ENCODE measurements at regions not wholly inside any gene's neighbourhood (a gene's known extent, or its start where the extent isn't known, plus 50 kb on each side); places are given as distances from the start of the nearest gene placed in this dataset.
"Not testable (repeated sequence)": the region's sequence is repeated elsewhere in the genome, so short reads cannot be mapped to it uniquely, and the experiment has no call there.

DNA sequence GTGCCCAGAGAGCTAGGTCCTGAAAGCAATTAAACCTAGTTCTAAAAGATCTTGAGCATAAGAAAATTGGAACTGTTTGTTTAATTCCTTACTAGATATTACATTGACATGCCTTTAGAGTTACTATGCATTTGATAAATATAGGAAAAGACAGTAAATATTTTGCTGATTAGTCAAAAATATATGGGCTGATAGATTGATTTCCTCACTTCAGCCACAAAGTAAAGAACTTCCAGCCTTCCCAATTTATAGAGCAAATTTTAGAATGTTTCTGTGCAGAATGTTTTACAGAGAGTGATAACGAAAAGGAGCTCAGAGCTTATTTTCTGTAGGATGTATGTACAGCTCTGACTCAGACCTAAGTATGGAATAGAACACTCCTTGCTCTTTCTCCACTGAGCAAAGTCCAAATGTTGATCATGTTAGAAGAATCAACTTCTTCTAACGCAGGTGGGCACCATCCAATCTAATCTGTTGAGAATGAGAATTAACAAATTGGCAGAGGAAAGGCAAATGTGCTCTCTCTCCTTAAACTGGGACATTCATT, 72.9 kb upstream of the PAM start:
- Mint-ChIP-seq H3K27me3 (no peaks in the 10 kb centered on the region), H3K27ac (no peak overlapping the region), H3K4me1 (ENCODE audit: unreplicated experiment) (no peaks in the 10 kb centered on the region), H3K4me3 (no peak overlapping the region), H3K36me3 (no peaks in the 10 kb centered on the region), H3K9me3 (no peaks in the 10 kb centered on the region)
- TF ChIP-seq, protein P1, sequence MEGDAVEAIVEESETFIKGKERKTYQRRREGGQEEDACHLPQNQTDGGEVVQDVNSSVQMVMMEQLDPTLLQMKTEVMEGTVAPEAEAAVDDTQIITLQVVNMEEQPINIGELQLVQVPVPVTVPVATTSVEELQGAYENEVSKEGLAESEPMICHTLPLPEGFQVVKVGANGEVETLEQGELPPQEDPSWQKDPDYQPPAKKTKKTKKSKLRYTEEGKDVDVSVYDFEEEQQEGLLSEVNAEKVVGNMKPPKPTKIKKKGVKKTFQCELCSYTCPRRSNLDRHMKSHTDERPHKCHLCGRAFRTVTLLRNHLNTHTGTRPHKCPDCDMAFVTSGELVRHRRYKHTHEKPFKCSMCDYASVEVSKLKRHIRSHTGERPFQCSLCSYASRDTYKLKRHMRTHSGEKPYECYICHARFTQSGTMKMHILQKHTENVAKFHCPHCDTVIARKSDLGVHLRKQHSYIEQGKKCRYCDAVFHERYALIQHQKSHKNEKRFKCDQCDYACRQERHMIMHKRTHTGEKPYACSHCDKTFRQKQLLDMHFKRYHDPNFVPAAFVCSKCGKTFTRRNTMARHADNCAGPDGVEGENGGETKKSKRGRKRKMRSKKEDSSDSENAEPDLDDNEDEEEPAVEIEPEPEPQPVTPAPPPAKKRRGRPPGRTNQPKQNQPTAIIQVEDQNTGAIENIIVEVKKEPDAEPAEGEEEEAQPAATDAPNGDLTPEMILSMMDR (conservative IDR thresholded peaks at IDR 0.05) = no peak
- no peak for DNase-seq (ENCODE audit: extremely low spot score, unreplicated experiment)

DNA sequence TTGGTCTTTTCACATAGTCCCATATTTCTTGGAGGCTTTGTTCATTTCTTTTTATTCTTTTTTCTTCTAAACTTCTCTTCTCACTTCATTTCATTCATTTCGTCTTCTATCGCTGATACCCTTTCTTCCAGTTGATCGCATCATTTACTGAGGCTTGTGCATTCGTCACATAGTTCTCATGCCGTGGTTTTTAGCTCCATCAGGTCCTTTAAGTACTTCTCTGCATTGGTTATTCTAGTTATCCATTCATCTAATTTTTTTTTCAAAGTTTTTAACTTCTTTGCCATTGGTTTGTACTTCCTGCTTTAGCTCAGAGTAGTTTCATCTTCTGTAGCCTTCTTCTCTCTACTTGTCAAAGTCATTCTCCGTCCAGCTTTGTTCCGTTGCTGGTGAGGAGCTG, 67.0 kb upstream of the PAM start:
- H3K4me3 Mint-ChIP-seq; H3K4me1 Mint-ChIP-seq (ENCODE audit: unreplicated experiment); H3K9me3 Mint-ChIP-seq; DNase-seq (ENCODE audit: extremely low spot score, unreplicated experiment); H3K27me3 Mint-ChIP-seq; H3K27ac Mint-ChIP-seq; H3K36me3 Mint-ChIP-seq: not testable (repeated sequence)

DNA sequence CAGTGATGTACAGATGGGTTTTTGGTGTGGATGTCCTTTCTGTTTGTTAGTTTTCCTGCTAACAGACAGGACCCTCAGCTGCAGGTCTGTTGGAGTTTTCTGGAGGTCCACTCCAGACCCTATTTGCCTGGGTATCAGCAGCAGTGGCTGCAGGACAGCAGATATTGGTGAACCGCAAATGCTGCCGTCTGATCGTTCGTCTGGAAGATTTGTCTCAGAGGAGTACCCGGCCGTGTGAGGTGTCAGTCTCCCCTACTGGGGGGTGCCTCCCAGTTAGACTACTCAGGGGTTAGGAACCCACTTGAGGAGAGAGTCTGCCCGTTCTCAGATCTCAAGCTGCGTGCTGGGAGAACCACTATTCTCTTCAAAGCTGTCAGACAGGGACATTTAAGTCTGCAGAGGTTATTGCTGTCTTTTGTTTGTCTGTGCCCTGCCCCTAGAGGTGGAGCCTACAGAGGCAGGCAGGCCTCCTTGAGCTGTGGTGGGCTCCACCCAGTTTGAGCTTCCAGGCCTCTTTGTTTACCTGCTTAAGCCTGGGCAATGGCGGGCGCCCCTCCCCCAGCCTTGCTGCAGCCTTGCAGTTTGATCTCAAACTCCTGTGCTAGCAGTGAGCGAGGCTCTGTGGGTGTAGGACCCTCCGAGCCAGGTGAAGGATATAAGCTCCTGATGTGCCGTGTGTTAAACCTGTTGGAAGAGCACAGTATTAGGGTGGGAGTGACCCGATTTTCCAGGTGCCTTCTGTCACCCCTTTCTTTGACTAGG, 66.3 kb upstream of the PAM start:
- not testable (repeated sequence) for H3K4me3 Mint-ChIP-seq; H3K27ac Mint-ChIP-seq; H3K4me1 Mint-ChIP-seq (ENCODE audit: unreplicated experiment); H3K36me3 Mint-ChIP-seq; H3K27me3 Mint-ChIP-seq; H3K9me3 Mint-ChIP-seq; DNase-seq (ENCODE audit: extremely low spot score, unreplicated experiment)

DNA sequence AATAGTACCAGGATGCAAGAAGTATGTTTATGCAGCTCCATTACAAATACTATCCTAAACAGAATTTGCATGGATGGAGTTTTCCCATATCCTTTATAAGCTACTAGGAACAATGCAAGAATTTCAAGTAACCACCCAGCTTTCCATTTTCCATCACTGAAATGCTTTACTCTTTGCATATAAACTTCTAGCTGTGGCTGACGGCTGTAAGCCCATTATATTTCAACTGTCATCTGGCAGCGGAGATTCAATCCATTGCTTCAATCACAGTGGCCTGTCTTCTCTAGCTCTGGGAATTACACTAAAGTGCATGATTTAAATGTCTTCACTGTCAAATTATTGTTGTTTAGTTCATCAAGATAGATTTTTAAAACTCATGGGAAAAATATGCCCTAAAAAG, 64.2 kb upstream of the PAM start:
- Mint-ChIP-seq H3K27me3 (peaks cover 10% of the 10 kb centered on the region), H3K9me3 (peaks cover 6% of the 10 kb centered on the region), H3K27ac (no peak overlapping the region), H3K4me3 (no peak overlapping the region), H3K36me3 (no peaks in the 10 kb centered on the region), H3K4me1 (ENCODE audit: unreplicated experiment) (no peaks in the 10 kb centered on the region)
- no peak for DNase-seq (ENCODE audit: extremely low spot score, unreplicated experiment)
- TF ChIP-seq, protein P1 (conservative IDR thresholded peaks at IDR 0.05) = no peak

DNA sequence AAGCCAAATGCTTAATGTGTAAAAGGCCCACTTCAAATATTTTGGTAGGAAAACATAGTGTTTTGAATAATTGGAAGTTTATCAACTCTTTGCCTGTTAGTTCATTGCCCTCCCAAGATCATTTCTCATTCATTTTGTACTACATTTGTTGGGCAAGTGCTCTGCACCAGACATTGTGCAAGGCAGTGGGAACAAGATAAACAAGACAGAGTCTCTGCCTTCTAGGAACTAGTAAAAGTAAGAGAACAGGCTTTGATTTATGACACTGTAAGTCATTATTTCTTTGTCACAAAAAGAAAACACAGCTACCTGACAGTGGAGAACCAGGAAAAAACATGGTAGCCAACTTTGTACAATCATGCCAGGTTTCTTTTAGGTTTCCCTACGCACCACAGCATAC, 63.7 kb upstream of the PAM start:
- H3K4me3 Mint-ChIP-seq = no peak overlapping the region
- TF ChIP-seq, protein P1 (conservative IDR thresholded peaks at IDR 0.05) = no peak
- H3K4me1 Mint-ChIP-seq (ENCODE audit: unreplicated experiment) = no peaks in the 10 kb centered on the region
- no peaks in the 10 kb centered on the region for H3K36me3 Mint-ChIP-seq
- H3K27ac Mint-ChIP-seq = no peak overlapping the region
- H3K27me3 Mint-ChIP-seq = peaks cover 10% of the 10 kb centered on the region
- DNase-seq (ENCODE audit: extremely low spot score, unreplicated experiment) = no peak
- peaks cover 6% of the 10 kb centered on the region for H3K9me3 Mint-ChIP-seq

DNA sequence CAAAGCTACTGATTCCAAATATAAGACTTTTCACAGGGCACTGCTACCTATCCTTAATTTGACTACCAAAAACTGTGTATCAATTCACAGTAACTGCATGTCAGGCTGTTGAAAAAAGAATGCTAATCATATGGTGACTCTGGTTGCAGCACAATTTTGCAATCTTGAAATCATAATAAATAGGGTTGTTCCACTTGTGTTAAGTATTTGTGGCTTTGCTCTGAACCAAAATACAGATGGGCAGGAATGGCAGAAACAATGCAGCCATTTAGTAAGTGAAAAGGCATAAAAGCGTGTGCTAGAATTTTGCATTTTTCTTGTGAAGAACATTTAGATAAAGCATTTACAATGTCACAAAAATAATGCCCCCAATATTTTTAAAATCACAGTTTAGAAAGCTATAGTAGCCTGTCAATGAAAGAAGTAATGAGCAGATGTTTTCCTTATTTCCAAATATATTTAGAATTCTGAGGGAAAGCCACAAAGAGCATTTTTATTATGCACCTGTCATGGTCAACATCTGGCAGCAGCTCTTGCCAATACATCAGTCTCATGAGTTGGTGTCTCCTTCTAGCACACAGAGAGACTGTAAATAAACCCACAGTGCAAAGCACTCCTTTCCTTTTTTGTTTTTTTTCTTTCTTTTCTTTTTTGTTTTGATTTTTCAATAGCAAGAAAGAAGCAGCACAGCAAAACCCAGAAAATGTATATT, 54.8 kb upstream of the PAM start:
- no peaks in the 10 kb centered on the region for H3K36me3 Mint-ChIP-seq
- no peak for DNase-seq (ENCODE audit: extremely low spot score, unreplicated experiment)
- no peak overlapping the region for H3K4me3 Mint-ChIP-seq
- H3K27me3 Mint-ChIP-seq = no peaks in the 10 kb centered on the region
- H3K27ac Mint-ChIP-seq = no peak overlapping the region
- TF ChIP-seq, protein P1 (conservative IDR thresholded peaks at IDR 0.05) = no peak
- no peaks in the 10 kb centered on the region for H3K9me3 Mint-ChIP-seq
- peaks cover 8% of the 10 kb centered on the region for H3K4me1 Mint-ChIP-seq (ENCODE audit: unreplicated experiment)
